ENCODE measurements at regions not wholly inside any gene's neighbourhood (a gene's known extent, or its start where the extent isn't known, plus 50 kb on each side); places are given as distances from the start of the nearest gene placed in this dataset.

GRCh38 chr12:87150969-87151662, 878.1 kb downstream of the C12orf50 start:
- no peak for DNase-seq

- DNase-seq = peak; percentile 61
These were observed 886.2 kb upstream of the MGAT4C start for GRCh38 chr12:87142342-87142741.

- no peak for DNase-seq
These were observed 884.9 kb upstream of the MGAT4C start for GRCh38 chr12:87141091-87141490.

- peak; percentile 27 for DNase-seq
These were observed 884.1 kb upstream of the MGAT4C start for GRCh38 chr12:87140262-87140661.

- no peak for DNase-seq
These were observed 881.0 kb upstream of the MGAT4C start for GRCh38 chr12:87137220-87137619.

GRCh38 chr12:87136330-87136976, 880.3 kb upstream of the MGAT4C start:
- peak; percentile 51 for DNase-seq

GRCh38 chr12:87127272-87127671, 871.1 kb upstream of the MGAT4C start:
- DNase-seq = peak; percentile 40

GRCh38 chr12:87121896-87122295, 865.7 kb upstream of the MGAT4C start:
- no peak for DNase-seq

- DNase-seq = no peak
These were observed 864.2 kb upstream of the MGAT4C start for GRCh38 chr12:87120440-87120839.

- DNase-seq = no peak
These were observed 863.5 kb upstream of the MGAT4C start for GRCh38 chr12:87119713-87120112.

GRCh38 chr12:87117526-87117925, 861.3 kb upstream of the MGAT4C start:
- DNase-seq = no peak

GRCh38 chr12:87116780-87117179, 860.6 kb upstream of the MGAT4C start:
- peak; percentile 12 for DNase-seq

- no peak for DNase-seq
These were observed 856.6 kb upstream of the MGAT4C start for GRCh38 chr12:87112571-87113345.

GRCh38 chr12:87107766-87108165, 851.6 kb upstream of the MGAT4C start:
- no peak for DNase-seq

GRCh38 chr12:87107270-87107669, 851.1 kb upstream of the MGAT4C start:
- no peak for DNase-seq

- DNase-seq = no peak
These were observed 839.9 kb upstream of the MGAT4C start for GRCh38 chr12:87096082-87096585.

- DNase-seq = peak; percentile 51
These were observed 838.2 kb upstream of the MGAT4C start for GRCh38 chr12:87094356-87094755.

- peak; percentile 4 for DNase-seq
These were observed 836.2 kb upstream of the MGAT4C start for GRCh38 chr12:87092421-87092820.

GRCh38 chr12:87086118-87086891, 830.1 kb upstream of the MGAT4C start:
- peak; percentile 24 for DNase-seq

- DNase-seq = no peak
These were observed 829.1 kb upstream of the MGAT4C start for GRCh38 chr12:87085286-87085685.

GRCh38 chr12:87082756-87083155, 826.6 kb upstream of the MGAT4C start:
- peak; percentile 22 for DNase-seq

- peak; percentile 31 for DNase-seq
These were observed 818.6 kb upstream of the MGAT4C start for GRCh38 chr12:87074781-87075180.

- DNase-seq = no peak
These were observed 810.1 kb upstream of the MGAT4C start for GRCh38 chr12:87066326-87066725.
